Kidney (tissue), 13 donors: ENCODE measurements at regions not wholly inside any gene's neighbourhood (a gene's known extent, or its start where the extent isn't known, plus 50 kb on each side); places are given as distances from the start of the nearest gene placed in this dataset.

Experiments
- DNase-seq, 5 donors: peaks; one replicate each; pipeline ENCODE4 v3.0.0-alpha.2; 2013 to 2020
- FAIRE-seq: peaks from 2 replicates; lab custom pipeline; 2012; peaks lifted over from hg19 to GRCh38; lab: Jason Lieb, UNC
- H3K27ac ChIP-seq, 2 donors: one replicate each; pipeline ENCODE4 v1.7.0; 2013; ENCODE audit warnings: low read depth in 2 of 2, low read length in 2 of 2, inconsistent platforms in 1 of 2
- H3K27me3 ChIP-seq: one replicate; pipeline ENCODE4 v1.7.1; 2013; ENCODE audit warnings: low read length, inconsistent platforms; ENCODE audit not compliant: control insufficient read depth, insufficient read depth
- H3K36me3 ChIP-seq, 3 donors: one replicate each; pipeline versions ENCODE4 v1.7.0 to v1.7.1; 2013; ENCODE audit warnings: low read length in 3 of 3, control low read depth in 1 of 3, inconsistent platforms in 1 of 3; ENCODE audit not compliant: insufficient read depth in 3 of 3, control insufficient read depth in 2 of 3
- H3K4me1 ChIP-seq, 3 donors: one replicate each; pipeline versions ENCODE4 v1.7.0 to v1.7.1; 2013; ENCODE audit warnings: low read length in 3 of 3, inconsistent platforms in 1 of 3, low read depth in 1 of 3; ENCODE audit not compliant: control insufficient read depth in 2 of 3, insufficient read depth in 2 of 3
- H3K4me3 ChIP-seq, 3 donors: one replicate each; pipeline versions ENCODE4 v1.7.0 to v1.8.1; 2013; ENCODE audit warnings: low read length in 3 of 3, control low read depth in 1 of 3, inconsistent platforms in 1 of 3
- H3K9ac ChIP-seq, 3 donors: one replicate each; pipeline versions ENCODE4 v1.7.0 to v1.7.1; 2013; ENCODE audit warnings: low read length in 3 of 3, control low read depth in 1 of 3, inconsistent platforms in 1 of 3
- H3K9me3 ChIP-seq, 3 donors: one replicate each; pipeline versions ENCODE4 v1.7.0 to v1.7.1; 2013; ENCODE audit warnings: low read length in 3 of 3, control low read depth in 1 of 3, inconsistent platforms in 1 of 3; ENCODE audit not compliant: control insufficient read depth in 2 of 3, insufficient read depth in 1 of 3
- intact Hi-C: fragments of 100-400 bp; cut with DNase I; formaldehyde crosslinking; loops from one replicate; pipeline ENCODE4 v1.11.1; 2022
- TF ChIP-seq, protein P1 (sequence below): IDR thresholded peaks from 3 replicates; pipeline ENCODE4 v1.5.1; 2012; ENCODE audit warnings: mild to moderate bottlenecking, moderate library complexity, borderline replicate concordance; ENCODE audit not compliant: insufficient read depth; ENCODE audit errors: extremely low read depth
- donor health status: control.
- donor health status: control.
- donor health status: control.
- donor health status: control.
- donor health status: control.
- donor health status: DM: yes; HTN: yes; CAD: no.
- donor health status: Normal renal cell carcinoma (clear cell type).

DNA sequence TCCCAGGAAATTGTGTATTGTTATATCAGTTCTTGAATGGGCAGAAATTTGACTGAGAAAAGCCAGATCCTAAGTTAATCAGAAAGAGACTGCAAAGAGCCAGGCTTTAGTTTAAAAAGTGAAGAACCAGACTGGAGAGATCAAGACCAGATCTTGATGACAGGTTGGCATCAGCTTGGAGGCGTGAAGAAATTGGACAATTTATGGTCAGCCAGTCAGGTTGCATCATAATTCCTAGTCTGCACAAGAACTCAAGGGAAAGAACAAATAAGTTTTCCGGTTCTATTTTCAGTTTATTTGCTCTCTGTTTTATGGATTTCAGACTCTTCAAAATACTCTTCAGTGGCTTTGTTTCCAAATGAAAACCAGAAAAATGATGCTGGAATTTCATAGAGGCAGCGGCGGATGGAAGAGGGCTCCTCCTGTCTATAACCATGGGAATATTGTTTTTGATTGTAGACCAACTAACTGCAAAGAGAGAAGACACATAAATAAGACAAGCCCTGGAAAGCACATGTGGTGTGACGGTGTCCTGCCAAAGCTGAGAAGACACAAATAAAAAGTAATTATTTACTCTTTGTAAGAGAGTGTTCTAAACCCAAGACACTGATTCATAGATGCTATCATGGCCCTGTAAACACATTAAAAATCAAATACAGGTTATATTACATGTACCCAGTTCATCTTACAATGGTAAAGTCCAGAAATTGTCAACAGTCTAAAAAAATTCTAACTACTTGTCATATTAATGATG is 91.7 kb downstream of the PCTP start:
- no peaks in the 10 kb centered on the region for H3K4me1 ChIP-seq
- H3K27me3 ChIP-seq, result no peaks in the 10 kb centered on the region
- intact Hi-C loops, result no loop called here
- H3K9me3 ChIP-seq, result no peaks in the 10 kb centered on the region
- no peaks in the 10 kb centered on the region for H3K36me3 ChIP-seq
- DNase-seq (no peak), FAIRE-seq (no peak)
- TF ChIP-seq, protein P1, sequence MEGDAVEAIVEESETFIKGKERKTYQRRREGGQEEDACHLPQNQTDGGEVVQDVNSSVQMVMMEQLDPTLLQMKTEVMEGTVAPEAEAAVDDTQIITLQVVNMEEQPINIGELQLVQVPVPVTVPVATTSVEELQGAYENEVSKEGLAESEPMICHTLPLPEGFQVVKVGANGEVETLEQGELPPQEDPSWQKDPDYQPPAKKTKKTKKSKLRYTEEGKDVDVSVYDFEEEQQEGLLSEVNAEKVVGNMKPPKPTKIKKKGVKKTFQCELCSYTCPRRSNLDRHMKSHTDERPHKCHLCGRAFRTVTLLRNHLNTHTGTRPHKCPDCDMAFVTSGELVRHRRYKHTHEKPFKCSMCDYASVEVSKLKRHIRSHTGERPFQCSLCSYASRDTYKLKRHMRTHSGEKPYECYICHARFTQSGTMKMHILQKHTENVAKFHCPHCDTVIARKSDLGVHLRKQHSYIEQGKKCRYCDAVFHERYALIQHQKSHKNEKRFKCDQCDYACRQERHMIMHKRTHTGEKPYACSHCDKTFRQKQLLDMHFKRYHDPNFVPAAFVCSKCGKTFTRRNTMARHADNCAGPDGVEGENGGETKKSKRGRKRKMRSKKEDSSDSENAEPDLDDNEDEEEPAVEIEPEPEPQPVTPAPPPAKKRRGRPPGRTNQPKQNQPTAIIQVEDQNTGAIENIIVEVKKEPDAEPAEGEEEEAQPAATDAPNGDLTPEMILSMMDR, result no peak
- no peak overlapping the region for H3K9ac ChIP-seq
- no peak overlapping the region for H3K27ac ChIP-seq
- no peak overlapping the region for H3K4me3 ChIP-seq

DNA sequence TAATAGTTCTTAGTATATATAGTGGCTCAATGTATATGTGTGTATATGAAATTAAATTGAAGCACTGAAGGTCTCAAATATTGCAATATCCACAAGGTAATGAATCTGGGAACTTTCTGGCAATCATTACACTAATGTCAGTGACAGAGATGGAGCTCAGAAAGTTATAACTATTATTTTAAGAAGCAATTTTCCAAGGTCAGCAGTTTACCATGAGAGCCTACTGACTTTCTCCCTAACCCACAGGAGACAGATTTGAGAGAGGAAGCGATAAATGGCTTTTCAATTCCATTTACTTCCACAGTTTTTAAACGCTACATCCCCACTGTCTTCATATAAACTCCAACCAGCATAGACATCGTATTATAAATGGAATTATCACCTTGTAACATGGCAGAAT is 92.9 kb downstream of the PCTP start:
- H3K27ac ChIP-seq, result no peak overlapping the region
- DNase-seq (no peak), FAIRE-seq (no peak)
- TF ChIP-seq, protein P1, result no peak
- no peaks in the 10 kb centered on the region for H3K36me3 ChIP-seq
- H3K4me3 ChIP-seq, result no peak overlapping the region
- no peaks in the 10 kb centered on the region for H3K27me3 ChIP-seq
- no peaks in the 10 kb centered on the region for H3K4me1 ChIP-seq
- H3K9me3 ChIP-seq, result no peaks in the 10 kb centered on the region
- H3K9ac ChIP-seq, result no peak overlapping the region
- intact Hi-C loops, result no loop called here

DNA sequence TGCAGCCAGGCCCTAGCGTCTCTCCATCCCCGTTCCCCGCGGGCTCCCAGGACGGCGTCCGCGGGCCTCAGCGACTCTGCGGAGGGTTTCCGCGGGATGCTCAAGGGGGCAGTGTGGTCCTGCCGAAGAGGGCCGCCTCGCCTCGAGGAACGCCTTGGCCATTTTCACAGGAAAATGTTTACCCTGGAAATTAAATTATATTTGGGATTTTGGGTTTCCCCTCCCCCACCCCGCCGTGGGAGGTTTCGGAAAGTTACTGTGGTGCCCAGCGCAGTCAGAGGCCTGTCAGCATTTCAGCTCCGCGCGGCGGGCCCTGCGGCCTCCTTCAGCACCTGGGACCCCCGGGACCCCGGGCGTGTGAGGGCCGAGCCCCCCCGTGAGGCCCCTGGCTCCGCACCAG is 94.5 kb downstream of the PCTP start:
- H3K4me3 ChIP-seq, result no peak overlapping the region
- no peak for FAIRE-seq

More for the DNA sequence above, 94.5 kb downstream of the PCTP start:
- intact Hi-C loops, result no loop called here
- DNase-seq, result peak; percentile 74 to 85 (median 80)
- H3K9me3 ChIP-seq, result no peaks in the 10 kb centered on the region
- TF ChIP-seq, protein P1, result peak; percentile 42
- no peaks in the 10 kb centered on the region for H3K36me3 ChIP-seq
- no peaks in the 10 kb centered on the region for H3K27me3 ChIP-seq
- no peak overlapping the region for H3K27ac ChIP-seq
- H3K9ac ChIP-seq, result no peak overlapping the region
- no peaks in the 10 kb centered on the region for H3K4me1 ChIP-seq
